ENCODE measurements at regions not wholly inside any gene's neighbourhood (a gene's known extent, or its start where the extent isn't known, plus 50 kb on each side); places are given as distances from the start of the nearest gene placed in this dataset.

GRCh38 chr14:54314365-54315104 is 82.3 kb upstream of the CDKN3 start:
- Histone ChIP-seq H3K36me3 (no peaks in the 10 kb centered on the region), H3K4me3 (no peak overlapping the region), H3K9me3 (no peaks in the 10 kb centered on the region), H3K4me1 (no peaks in the 10 kb centered on the region), H3K27ac (no peak overlapping the region), H3K27me3 (no peaks in the 10 kb centered on the region)
- WGBS, 2 donors, result 82 to 89% methylated on average over 11 of the region's 11 CpGs
- TF ChIP-seq CTCF (IDR thresholded peaks at IDR 0.05), result no peak
- DNase-seq, result no peak
- intact Hi-C loops (cut with DNase I), result no loop called here
- no peak for FAIRE-seq
- ATAC-seq, result no peak

- TF ChIP-seq CTCF (IDR thresholded peaks at IDR 0.05), result no peak
- intact Hi-C loops (cut with DNase I), result no loop called here
- no peaks in the 10 kb centered on the region for H3K4me1 ChIP-seq
- no peak overlapping the region for H3K27ac ChIP-seq
- FAIRE-seq, result no peak
- no peaks in the 10 kb centered on the region for H3K36me3 ChIP-seq
- WGBS, 2 donors, result 91 to 95% methylated on average over 10 of the region's 10 CpGs
- no peaks in the 10 kb centered on the region for H3K9me3 ChIP-seq
- H3K4me3 ChIP-seq, result no peak overlapping the region
- no peaks in the 10 kb centered on the region for H3K27me3 ChIP-seq
- no peak for ATAC-seq
- DNase-seq, result no peak
These were observed 80.2 kb upstream of the CDKN3 start for GRCh38 chr14:54316652-54317051.

GRCh38 chr14:54317391-54317790 is 79.4 kb upstream of the CDKN3 start:
- FAIRE-seq (no peak), ATAC-seq (no peak), DNase-seq (no peak)
- H3K9me3 ChIP-seq, result no peaks in the 10 kb centered on the region
- 72 to 77% methylated on average over 4 of the region's 4 CpGs for WGBS, 2 donors
- H3K4me1 ChIP-seq, result no peaks in the 10 kb centered on the region
- no peak overlapping the region for H3K4me3 ChIP-seq
- H3K27me3 ChIP-seq, result no peaks in the 10 kb centered on the region
- intact Hi-C loops (cut with DNase I), result no loop called here
- TF ChIP-seq CTCF (IDR thresholded peaks at IDR 0.05), result no peak
- no peak overlapping the region for H3K27ac ChIP-seq
- H3K36me3 ChIP-seq, result no peaks in the 10 kb centered on the region

- Histone ChIP-seq H3K27me3 (no peaks in the 10 kb centered on the region), H3K36me3 (no peaks in the 10 kb centered on the region), H3K27ac (no peak overlapping the region), H3K4me1 (no peaks in the 10 kb centered on the region), H3K4me3 (no peak overlapping the region), H3K9me3 (no peaks in the 10 kb centered on the region)
- no peak for TF ChIP-seq CTCF (IDR thresholded peaks at IDR 0.05)
- DNase-seq (no peak), FAIRE-seq (no peak), ATAC-seq (no peak)
- intact Hi-C loops (cut with DNase I), result no loop called here
- WGBS, 2 donors, result 80 to 89% methylated on average over 7 of the region's 7 CpGs
These were observed 74.6 kb upstream of the CDKN3 start for GRCh38 chr14:54322246-54322645.

- ATAC-seq (no peak), FAIRE-seq (no peak)
- intact Hi-C loops (cut with DNase I), result no loop called here
These were observed 74.0 kb upstream of the CDKN3 start for GRCh38 chr14:54322701-54323337.

More at GRCh38 chr14:54322701-54323337, 74.0 kb upstream of the CDKN3 start:
- H3K27ac ChIP-seq, result no peak overlapping the region
- H3K4me1 ChIP-seq, result no peaks in the 10 kb centered on the region
- no peak overlapping the region for H3K4me3 ChIP-seq
- no peaks in the 10 kb centered on the region for H3K27me3 ChIP-seq
- H3K9me3 ChIP-seq, result no peaks in the 10 kb centered on the region
- H3K36me3 ChIP-seq, result no peaks in the 10 kb centered on the region
- 85 to 86% methylated on average over 5 of the region's 5 CpGs for WGBS, 2 donors
- no peak for DNase-seq
- TF ChIP-seq CTCF (IDR thresholded peaks at IDR 0.05), result no peak
